D721Med (cell line): ENCODE measurements at regions not wholly inside any gene's neighbourhood (a gene's known extent, or its start where the extent isn't known, plus 50 kb on each side); places are given as distances from the start of the nearest gene placed in this dataset.

Experiments
- DNase-seq: peaks from one replicate; pipeline ENCODE4 v3.0.0; 2011; ENCODE audit warnings: low spot score; ENCODE audit not compliant: insufficient read length
- FAIRE-seq: peaks from 2 replicates; lab custom pipeline; 2011; peaks lifted over from hg19 to GRCh38; lab: Jason Lieb, UNC
- CTCF ChIP-seq: IDR thresholded peaks from 2 replicates; pipeline ENCODE4 v1.5.1; 2012; ENCODE audit warnings: mild to moderate bottlenecking, control low read depth; ENCODE audit not compliant: insufficient read depth; ENCODE audit errors: missing control alignments

- TF ChIP-seq CTCF: no peak
- no peak for FAIRE-seq
- no peak for DNase-seq
Observed at GRCh38 chr3:110958313-110959147, 113.1 kb upstream of the NECTIN3 start.

- FAIRE-seq (no peak), DNase-seq (no peak)
- TF ChIP-seq CTCF: no peak
Observed at GRCh38 chr3:110965976-110966375, 105.6 kb upstream of the NECTIN3 start.

GRCh38 chr3:110966966-110967663, 104.5 kb upstream of the NECTIN3 start:
- TF ChIP-seq CTCF: no peak
- FAIRE-seq (no peak), DNase-seq (no peak)

- DNase-seq (no peak), FAIRE-seq (no peak)
Observed at GRCh38 chr3:110968076-110968475, 103.5 kb upstream of the NECTIN3 start.

GRCh38 chr3:110969229-110970211, 102.1 kb upstream of the NECTIN3 start:
- no peak for FAIRE-seq
- no peak for DNase-seq
- TF ChIP-seq CTCF: no peak

More at GRCh38 chr3:110968076-110968475, 103.5 kb upstream of the NECTIN3 start:
- no peak for TF ChIP-seq CTCF

GRCh38 chr3:110971010-110971601, 100.5 kb upstream of the NECTIN3 start:
- DNase-seq: no peak
- TF ChIP-seq CTCF: no peak
- no peak for FAIRE-seq
